Natural killer cell treated with Interleukin-12 subunit alpha and Interleukin-12 subunit beta and Interleukin-15 and Interleukin-18, amount 100 ng/mL, for 72 hours (primary cell): ENCODE measurements at regions not wholly inside any gene's neighbourhood (a gene's known extent, or its start where the extent isn't known, plus 50 kb on each side); places are given as distances from the start of the nearest gene placed in this dataset.
A peak's percentile ranks its signal among the peaks of the same experiment; 100 is the strongest.

Source experiments
- ATAC-seq, 2 donors: fragments of 150-1000 bp; cut with Tn5 transposase in 1 of 2; sonication (Bioruptor Pico), chemical (Tn5 transposase) in 1 of 2; 2 replicates each; pipeline ENCODE4 v1.10.0; 2021
- DNase-seq: peaks from one replicate; pipeline ENCODE4 v3.0.0; 2022; ENCODE audit warnings: low spot score
- H3K27ac Mint-ChIP-seq, 2 donors: 1 replicate in 1 of 2; 2 replicates in 1 of 2; pipeline ENCODE4 v1.8.0; 2022; ENCODE audit warnings: mixed read lengths in 2 of 2, mild to moderate bottlenecking in 1 of 2, moderate library complexity in 1 of 2
- H3K27me3 Mint-ChIP-seq, 2 donors: 1 replicate in 1 of 2; 2 replicates in 1 of 2; pipeline ENCODE4 v1.8.0; 2022; ENCODE audit warnings: mixed read lengths in 2 of 2
- H3K36me3 Mint-ChIP-seq: one replicate; pipeline ENCODE4 v1.8.0; 2022; ENCODE audit warnings: mixed read lengths
- H3K4me1 Mint-ChIP-seq, 2 donors: 1 replicate in 1 of 2; 2 replicates in 1 of 2; pipeline ENCODE4 v1.8.0; 2022; ENCODE audit warnings: low read depth in 2 of 2, mixed read lengths in 2 of 2, mild to moderate bottlenecking in 1 of 2
- H3K4me3 Mint-ChIP-seq: one replicate; pipeline ENCODE4 v1.8.0; 2022; ENCODE audit warnings: mixed read lengths
- H3K9me3 Mint-ChIP-seq: 2 replicates; pipeline ENCODE4 v1.8.0; 2022; ENCODE audit warnings: mixed read lengths

DNA sequence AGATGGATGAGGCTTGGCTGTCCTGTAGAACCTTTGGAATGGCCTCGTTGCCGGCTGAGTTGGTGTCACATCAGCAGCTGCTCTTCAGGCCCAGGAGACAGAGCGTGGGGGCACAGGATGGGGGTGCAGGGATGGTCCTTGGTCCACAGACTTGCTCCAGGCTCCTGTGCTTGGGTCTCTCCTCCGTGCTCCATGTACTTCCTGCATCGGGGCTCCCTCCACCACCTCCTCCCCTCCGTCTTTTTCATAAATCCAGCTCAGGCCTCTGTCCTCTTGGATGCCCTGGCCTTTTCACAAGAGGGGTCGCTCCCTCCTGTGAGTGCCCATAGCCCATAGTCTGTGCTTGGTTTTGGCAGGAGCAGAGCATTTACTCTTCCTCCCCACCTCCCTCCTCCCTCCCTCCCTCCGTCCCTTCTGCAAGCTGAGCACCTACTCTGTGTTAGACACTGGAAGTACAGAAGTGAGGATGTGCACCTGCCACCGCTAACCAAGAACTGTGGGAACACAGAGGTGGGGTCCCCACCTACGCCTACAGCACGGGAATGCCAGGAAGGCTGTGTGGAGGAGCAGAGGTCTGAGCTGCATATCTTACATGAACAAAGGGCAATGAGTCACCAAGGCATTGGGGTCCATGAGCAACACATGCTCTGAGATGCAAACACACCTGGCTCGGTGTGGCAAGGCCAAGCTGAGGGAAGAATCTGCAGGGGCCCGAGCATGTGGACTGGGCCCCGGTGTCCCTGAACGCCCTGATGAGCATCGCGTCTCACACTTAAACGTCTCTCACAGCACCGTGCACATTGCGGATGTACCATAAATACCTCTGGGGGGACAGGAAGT, 458.7 kb upstream of the HS6ST1 start:
- Mint-ChIP-seq H3K4me1 (no peaks in the 10 kb centered on the region), H3K27ac (no peak overlapping the region), H3K27me3 (peaks cover 0 to 2% of the 10 kb centered on the region in 2 donors), H3K36me3 (no peaks in the 10 kb centered on the region), H3K9me3 (no peaks in the 10 kb centered on the region), H3K4me3 (no peak overlapping the region)
- ATAC-seq, result no peak
- no peak for DNase-seq

DNA sequence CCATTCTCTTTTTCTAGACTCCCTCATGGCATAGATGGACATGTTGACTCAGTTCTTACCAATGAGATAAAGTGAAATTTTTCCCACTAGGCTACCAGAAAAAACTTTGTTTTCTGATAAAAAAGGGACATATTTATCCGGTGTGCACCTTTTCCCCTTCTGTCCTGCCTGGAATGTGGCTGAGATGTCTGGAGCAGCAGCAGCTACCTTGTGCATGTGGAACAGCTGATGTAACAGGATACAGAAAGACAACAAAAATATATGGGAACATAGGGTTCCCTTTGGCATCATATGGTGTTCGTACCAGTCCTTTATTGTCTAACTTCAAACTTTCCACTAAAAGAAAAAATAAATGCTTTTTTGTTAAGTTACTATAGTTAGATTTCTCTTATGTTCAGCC, 460.2 kb upstream of the HS6ST1 start:
- H3K36me3 Mint-ChIP-seq, result no peaks in the 10 kb centered on the region
- H3K27me3 Mint-ChIP-seq, result peaks cover 0 to 2% of the 10 kb centered on the region in 2 donors
- no peak overlapping the region for H3K4me3 Mint-ChIP-seq
- H3K9me3 Mint-ChIP-seq, result no peaks in the 10 kb centered on the region
- H3K4me1 Mint-ChIP-seq, result no peaks in the 10 kb centered on the region
- ATAC-seq (no peak), DNase-seq (no peak)
- no peak overlapping the region for H3K27ac Mint-ChIP-seq

DNA sequence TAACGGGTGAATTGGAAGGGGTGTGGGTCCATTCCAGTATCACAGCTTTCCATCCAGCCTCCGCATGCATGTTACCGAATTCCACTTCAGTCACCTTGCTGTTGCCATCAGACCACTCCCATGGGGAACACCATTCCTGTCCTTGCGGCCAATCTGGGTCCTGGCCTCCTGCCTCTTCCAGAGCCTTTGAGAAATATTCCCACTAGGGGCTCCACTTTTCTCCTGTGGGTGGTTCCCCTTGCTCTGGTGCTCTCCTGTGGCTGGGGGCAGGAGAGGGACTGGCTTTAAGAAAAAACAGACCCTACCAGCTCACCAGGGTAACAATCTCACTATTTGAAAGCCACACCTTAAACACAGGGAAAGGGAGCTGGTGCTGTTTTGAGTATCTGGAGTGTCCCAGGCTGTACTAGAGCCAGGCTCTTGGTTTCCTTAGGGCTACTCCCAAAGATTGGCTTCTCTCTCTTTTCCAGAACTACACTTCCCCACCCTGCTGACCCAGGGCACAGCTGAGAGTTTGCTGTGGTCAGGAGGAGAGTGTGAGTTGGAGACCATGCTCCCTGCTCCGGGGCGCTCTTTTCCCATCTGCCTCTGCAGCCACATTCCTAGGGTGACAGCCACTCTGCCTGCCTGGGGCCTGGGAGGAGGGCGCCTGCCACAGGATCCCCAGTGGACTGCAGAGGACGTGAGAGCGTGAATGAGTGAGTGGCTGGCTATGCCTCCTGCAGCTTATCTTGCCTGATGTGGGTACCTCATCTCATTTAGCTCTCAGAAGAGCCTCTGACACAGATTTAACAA, 460.8 kb upstream of the HS6ST1 start:
- Mint-ChIP-seq H3K27ac (no peak overlapping the region), H3K9me3 (no peaks in the 10 kb centered on the region), H3K36me3 (no peaks in the 10 kb centered on the region), H3K4me1 (no peaks in the 10 kb centered on the region), H3K27me3 (peaks cover 0 to 2% of the 10 kb centered on the region in 2 donors), H3K4me3 (no peak overlapping the region)
- ATAC-seq (no peak), DNase-seq (no peak)

DNA sequence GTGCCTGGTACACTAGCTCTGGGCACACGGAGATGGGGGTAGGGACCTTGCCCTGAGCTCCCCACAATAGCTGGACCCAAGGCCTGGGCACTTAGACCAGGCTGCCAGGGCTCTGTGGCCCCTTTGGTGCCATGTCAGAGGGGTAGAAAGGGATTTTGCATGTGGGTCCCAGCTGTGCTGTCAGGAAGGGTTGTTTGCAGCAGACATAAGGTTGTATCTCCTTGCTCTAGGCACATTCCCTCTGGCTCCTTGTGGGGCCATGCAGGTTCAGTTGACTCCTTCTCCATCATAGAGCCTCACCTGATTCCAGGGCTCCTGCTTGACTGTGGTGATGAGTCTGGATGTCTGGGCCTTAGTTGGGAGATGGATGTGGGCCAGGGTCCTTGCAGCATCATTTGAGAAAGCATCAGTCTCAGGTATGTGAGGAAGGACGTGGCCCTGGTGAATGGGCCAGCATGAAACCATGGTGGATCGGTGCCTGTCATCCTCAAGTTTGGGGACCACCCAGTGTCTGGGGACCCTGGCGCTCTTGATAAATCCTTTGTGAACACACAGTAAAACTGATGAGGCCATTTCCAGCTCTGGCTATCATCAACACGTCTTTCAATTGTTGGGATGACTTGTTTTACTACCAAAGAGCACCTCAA, 461.9 kb upstream of the HS6ST1 start:
- H3K4me1 Mint-ChIP-seq, result no peaks in the 10 kb centered on the region
- no peaks in the 10 kb centered on the region for H3K9me3 Mint-ChIP-seq
- H3K4me3 Mint-ChIP-seq, result no peak overlapping the region
- H3K36me3 Mint-ChIP-seq, result no peaks in the 10 kb centered on the region
- peaks cover 0 to 2% of the 10 kb centered on the region in 2 donors for H3K27me3 Mint-ChIP-seq
- no peak overlapping the region for H3K27ac Mint-ChIP-seq
- ATAC-seq (no peak), DNase-seq (no peak)

DNA sequence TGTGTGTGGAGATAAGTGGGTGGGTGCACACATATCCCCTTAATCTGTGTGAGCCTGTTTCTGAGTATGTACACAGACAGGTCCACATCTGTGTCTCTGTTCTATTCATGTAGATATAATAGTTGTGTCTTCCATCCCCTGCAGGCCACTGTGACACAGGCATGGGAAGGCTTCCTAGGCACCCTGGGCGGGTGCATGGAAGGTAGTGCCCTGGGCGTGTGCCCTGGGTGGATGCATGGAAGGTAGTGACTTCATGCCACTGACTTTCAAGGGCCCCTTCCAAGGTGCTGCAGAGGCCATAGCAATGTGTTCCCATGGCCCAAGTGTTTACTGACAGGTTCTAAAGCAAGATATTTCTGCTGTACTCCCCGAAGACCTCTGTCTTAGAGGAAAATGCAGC, 462.5 kb upstream of the HS6ST1 start:
- Mint-ChIP-seq H3K27me3 (peaks cover 0 to 2% of the 10 kb centered on the region in 2 donors), H3K4me1 (no peaks in the 10 kb centered on the region), H3K36me3 (no peaks in the 10 kb centered on the region), H3K27ac (no peak overlapping the region), H3K4me3 (no peak overlapping the region), H3K9me3 (no peaks in the 10 kb centered on the region)
- no peak for DNase-seq
- ATAC-seq, result no peak

DNA sequence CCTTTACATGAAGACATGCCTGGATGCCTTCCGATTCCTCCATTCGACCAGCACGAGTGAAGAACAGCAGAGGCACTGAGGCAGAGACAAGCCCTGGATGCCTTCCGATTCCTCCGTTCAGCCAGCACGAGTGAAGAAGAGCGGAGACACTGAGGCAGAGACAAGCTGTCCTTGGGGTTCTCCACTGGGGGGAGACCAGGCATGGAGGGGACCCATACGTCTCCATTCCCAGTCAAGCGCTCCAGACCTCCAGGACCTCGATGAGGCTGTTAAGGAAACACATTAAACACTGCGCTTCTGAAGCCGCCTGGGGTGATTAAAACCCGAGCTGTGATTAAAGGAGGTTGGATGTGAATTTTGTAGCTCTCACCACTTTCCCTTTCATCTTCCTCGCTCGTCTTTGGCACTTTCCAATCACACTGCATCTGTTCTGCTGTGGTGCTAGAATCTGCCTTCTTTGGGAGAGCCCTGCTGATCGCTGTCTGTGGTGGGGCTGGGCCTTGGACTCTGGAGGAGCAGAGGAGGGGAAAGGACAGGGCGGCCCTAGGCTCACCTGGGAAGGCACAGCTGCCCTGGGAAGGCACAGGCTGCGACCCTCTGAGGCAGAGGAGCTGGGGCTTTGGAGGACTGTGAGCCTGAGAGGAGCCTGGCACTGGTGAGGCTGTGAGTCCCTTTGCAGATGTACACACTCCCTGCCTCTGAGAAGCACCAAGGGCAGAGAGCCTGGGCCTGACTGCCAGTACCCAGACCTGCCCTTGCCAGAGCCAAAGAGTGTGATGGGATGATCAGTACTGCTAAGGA, 463.1 kb upstream of the HS6ST1 start:
- DNase-seq, result no peak
- H3K9me3 Mint-ChIP-seq, result no peaks in the 10 kb centered on the region
- H3K4me1 Mint-ChIP-seq, result no peaks in the 10 kb centered on the region
- H3K27me3 Mint-ChIP-seq, result peaks cover 0 to 2% of the 10 kb centered on the region in 2 donors
- H3K4me3 Mint-ChIP-seq, result no peak overlapping the region
- H3K36me3 Mint-ChIP-seq, result no peaks in the 10 kb centered on the region
- ATAC-seq, result peak in 1 of 2 donors; percentile 31
- H3K27ac Mint-ChIP-seq, result no peak overlapping the region

DNA sequence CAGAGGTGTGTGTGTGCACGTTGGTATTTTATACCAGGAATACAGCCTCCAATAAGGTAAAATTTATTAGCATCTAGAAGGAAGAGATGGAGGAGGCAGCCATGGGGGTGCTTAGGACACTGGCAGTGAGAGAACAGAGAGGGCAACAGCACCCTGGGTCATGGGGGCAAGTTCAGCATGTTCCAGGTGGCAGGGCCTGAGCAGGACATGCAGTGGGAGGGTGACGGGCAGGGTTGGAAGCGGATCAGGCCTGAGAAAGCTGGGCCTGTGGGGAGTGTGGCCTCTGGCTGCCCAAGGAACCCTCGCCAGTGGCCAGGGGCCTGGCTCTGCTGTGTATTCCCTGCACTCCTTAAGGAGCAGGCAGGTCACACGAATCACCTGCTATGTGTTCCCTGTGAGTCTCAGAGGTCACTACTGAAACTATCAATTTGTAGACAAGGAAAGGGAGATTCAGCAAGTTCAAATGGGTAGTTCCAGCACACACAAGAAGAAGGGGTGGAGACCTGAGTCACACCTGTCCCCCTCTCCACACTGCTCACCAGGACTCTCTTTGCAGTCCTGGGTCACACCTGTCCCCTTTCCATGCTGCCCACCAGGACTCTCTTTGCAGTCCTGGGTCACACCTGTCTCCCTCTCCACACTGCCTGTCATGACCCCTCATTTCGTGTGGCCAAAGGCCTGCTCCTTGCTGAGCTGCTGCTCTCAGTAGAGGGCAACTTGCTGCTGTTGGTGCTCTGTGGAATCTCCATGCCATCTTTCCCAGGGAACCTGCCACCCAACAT, 463.9 kb upstream of the HS6ST1 start:
- H3K9me3 Mint-ChIP-seq, result no peaks in the 10 kb centered on the region
- no peak for DNase-seq
- H3K4me3 Mint-ChIP-seq, result no peak overlapping the region
- H3K4me1 Mint-ChIP-seq, result no peaks in the 10 kb centered on the region
- no peaks in the 10 kb centered on the region for H3K36me3 Mint-ChIP-seq
- no peak for ATAC-seq
- peak overlapping the region in 1 of 2 donors; percentile 54 for H3K27ac Mint-ChIP-seq
- peaks cover 0 to 2% of the 10 kb centered on the region in 2 donors for H3K27me3 Mint-ChIP-seq

DNA sequence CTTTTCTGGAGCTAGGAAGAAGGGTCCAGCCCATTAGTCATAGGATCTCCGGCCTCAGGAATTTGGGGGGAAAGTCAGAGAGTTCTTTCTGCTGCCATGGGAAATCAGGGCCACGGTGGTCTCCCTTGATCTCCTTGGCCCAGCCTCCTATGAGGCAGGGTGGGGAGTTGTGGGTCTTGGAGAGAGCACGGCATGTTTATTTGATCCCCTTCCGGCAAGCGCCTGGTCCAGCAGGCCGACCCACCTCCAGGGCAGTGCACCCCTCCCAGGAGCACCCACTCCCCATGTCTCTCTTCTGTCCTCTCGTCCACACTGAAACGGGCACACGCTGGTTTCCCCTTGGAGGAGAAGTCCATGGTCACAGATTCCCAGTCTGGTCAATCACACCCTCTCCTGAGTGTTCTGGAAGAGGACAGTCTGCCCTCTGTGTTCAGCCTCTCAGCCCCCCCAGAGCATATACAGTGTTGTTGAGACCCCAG, 464.6 kb upstream of the HS6ST1 start:
- Mint-ChIP-seq H3K27ac (peak overlapping the region in 1 of 2 donors; percentile 54), H3K27me3 (peaks cover 0 to 2% of the 10 kb centered on the region in 2 donors), H3K36me3 (no peaks in the 10 kb centered on the region), H3K4me1 (no peaks in the 10 kb centered on the region), H3K4me3 (no peak overlapping the region), H3K9me3 (peaks cover 1% of the 10 kb centered on the region)
- no peak for ATAC-seq
- DNase-seq, result no peak

DNA sequence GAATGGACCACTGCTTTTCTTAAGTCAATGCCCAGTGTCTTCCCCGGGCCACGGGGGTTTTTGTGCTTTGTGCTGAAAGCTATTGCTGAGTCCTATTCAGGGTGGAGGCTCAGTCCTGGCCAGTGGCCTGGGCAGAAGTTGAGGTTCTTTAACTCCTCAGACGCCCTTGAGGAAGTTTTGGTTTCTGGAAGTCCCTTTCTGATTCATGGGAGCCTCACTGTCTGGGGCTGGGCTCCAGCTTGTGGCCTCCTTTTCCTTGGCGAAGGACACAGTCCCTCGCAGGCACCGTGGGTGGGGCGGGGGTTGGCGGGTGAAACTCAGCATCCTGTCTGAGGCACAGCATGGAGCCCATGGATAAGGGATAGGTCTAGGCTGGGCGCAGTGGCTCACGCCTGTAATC, 465.2 kb upstream of the HS6ST1 start:
- no peak for ATAC-seq
- H3K4me3 Mint-ChIP-seq, result no peak overlapping the region
- H3K9me3 Mint-ChIP-seq, result peaks cover 8% of the 10 kb centered on the region

DNA sequence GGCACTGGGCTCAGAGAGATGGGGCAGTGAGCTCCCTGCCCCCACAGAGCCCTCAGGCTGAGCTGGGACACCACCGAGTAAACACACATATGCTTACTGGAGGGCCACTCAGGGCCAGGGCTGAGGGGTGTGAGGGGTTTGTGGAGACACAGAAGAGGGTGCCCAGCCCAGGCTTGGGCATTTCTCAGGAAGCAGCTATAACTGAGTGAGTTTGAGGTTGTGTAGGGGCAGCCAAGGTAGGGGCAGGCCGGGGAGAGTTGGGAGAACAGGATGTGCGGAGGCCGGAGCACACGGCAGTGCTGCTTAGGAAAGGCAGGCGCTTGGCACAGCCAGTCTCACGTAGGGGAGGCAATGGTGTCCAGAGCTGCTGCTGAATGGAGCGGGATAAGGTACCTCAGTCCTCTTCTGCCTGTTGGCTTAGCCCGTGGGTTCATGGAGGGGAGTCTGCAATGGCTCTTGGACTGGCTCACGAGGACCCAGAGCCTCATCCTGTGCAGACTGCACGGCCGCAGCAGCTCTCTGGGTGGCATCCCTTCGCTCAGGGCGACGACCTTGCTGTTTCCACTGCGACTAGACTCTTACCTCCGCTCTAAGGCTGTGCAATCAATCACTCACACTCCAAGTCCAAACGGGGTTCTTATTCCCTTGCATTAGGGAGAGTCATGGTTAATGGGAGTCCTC, 466.1 kb upstream of the HS6ST1 start:
- Mint-ChIP-seq H3K4me1 (no peaks in the 10 kb centered on the region), H3K9me3 (peaks cover 9% of the 10 kb centered on the region), H3K36me3 (no peaks in the 10 kb centered on the region), H3K27ac (no peak overlapping the region), H3K27me3 (peaks cover 0 to 2% of the 10 kb centered on the region in 2 donors), H3K4me3 (no peak overlapping the region)
- ATAC-seq, result no peak
- DNase-seq, result no peak

More for the DNA sequence above, 465.2 kb upstream of the HS6ST1 start:
- no peak overlapping the region for H3K27ac Mint-ChIP-seq
- H3K36me3 Mint-ChIP-seq, result no peaks in the 10 kb centered on the region
- no peak for DNase-seq
- H3K4me1 Mint-ChIP-seq, result no peaks in the 10 kb centered on the region
- peaks cover 0 to 2% of the 10 kb centered on the region in 2 donors for H3K27me3 Mint-ChIP-seq

DNA sequence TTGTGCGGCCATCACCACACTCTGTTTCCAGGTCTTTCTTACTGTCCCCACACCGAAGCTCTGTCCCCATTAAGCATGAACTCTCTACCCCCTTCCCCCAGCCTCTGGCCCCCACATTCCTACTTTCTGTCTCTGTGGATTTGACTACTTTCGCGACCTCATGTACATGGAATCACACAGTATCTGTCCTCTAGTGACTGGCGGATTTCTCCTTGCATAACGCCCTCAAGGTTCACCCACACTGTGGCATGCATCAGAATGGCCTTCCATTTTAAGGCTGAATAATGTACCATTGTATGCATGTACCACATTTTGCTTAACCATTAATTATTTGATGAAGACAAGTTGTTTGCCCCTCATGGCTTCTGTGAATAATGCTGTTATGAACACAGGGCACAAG, 467.6 kb upstream of the HS6ST1 start:
- DNase-seq, result no peak
- peaks cover 9% of the 10 kb centered on the region for H3K9me3 Mint-ChIP-seq
- no peak for ATAC-seq
- no peak overlapping the region for H3K4me3 Mint-ChIP-seq
- no peak overlapping the region for H3K27ac Mint-ChIP-seq
- H3K27me3 Mint-ChIP-seq, result peaks cover 0 to 2% of the 10 kb centered on the region in 2 donors
- no peaks in the 10 kb centered on the region for H3K4me1 Mint-ChIP-seq
- H3K36me3 Mint-ChIP-seq, result no peaks in the 10 kb centered on the region

DNA sequence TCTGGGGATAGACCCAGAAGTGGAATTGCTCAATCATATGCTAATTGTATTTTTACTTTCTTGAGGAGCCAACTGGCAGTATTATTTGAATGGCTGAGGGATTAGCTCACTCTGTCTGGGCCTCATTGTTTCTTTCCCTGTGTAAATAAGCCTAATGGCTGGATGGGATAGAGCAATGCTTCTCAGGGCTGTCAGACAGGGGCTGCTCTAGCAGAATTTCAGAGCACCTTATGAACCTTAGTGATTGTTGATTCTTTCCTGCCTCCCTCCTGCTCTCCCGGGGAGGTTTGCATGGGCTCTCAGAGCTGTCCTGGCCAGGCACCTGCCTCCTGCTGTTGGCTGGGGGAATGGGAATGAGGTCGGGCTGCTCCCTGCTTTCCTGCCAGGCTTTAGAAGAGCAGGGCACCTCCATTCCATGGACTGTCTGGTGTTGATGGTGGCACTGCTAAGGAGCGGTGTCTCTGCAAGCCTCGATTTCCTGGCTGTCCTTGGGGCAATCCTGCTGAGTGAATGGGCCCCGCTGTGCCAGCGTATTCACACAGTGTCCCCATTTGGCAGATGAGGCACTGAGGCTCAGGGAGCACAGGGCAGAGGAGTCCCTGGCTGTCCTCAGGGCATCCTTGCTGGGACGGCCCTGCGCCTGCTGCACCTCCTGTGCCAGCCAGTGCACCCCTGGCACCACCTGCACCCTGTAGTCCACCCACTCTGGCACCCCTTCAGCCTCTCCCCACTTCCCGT, 468.2 kb upstream of the HS6ST1 start:
- ATAC-seq (peak in 1 of 2 donors; percentile 14), DNase-seq (no peak)
- Mint-ChIP-seq H3K9me3 (peaks cover 9% of the 10 kb centered on the region), H3K36me3 (no peaks in the 10 kb centered on the region), H3K27ac (no peak overlapping the region), H3K4me3 (no peak overlapping the region), H3K4me1 (no peaks in the 10 kb centered on the region), H3K27me3 (peaks cover 0 to 2% of the 10 kb centered on the region in 2 donors)
